ENCODE measurements at regions not wholly inside any gene's neighbourhood (a gene's known extent, or its start where the extent isn't known, plus 50 kb on each side); places are given as distances from the start of the nearest gene placed in this dataset.

DNA sequence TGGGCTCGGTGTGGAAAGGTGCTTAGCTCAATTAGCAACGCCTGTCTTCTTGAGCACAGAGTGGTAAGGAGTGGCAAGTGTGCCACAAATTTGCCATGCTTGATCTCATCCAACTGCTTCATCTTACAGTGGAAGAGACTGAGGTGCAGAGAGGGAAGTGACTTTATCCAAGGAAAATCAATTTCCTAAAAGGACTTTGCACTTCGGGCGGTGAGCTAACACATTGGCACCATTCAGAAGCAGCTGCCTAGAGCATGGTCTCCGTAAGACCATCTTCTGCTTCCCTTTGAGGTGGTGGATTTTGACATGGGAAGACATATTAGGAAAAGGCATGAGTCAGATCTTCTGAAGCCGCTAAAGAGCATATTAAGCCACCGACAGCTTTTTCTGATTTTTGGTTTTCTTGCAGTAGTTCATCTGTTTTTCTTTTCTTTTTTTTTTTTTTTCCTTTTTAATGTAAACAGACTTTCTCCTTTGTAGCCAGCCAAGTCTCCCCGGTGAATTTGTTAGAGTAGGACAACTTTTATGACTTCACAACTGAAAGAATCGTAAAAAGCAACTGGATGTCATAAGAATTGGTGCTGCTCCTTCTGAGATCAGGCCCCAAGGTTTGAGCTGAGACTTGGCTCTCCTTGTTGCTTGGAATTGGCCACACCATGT, 273.2 kb downstream of the CDC5L start:
- 94 to 96% methylated on average over 5 to 9 of the region's 9 CpGs for WGBS, 2 experiments (ENCODE audit: insufficient coverage in 2 of 2)
- no peaks in the 10 kb centered on the region for H3K9me3 ChIP-seq (ENCODE audit: control insufficient read depth, low read length)
- peaks cover 55% of the 10 kb centered on the region for H3K4me1 ChIP-seq (ENCODE audit: control insufficient read depth, insufficient read depth, low read length, poor library complexity, severe bottlenecking)
- no peak overlapping the region for H3K27ac ChIP-seq (ENCODE audit: low read depth, low read length, severe bottlenecking)
- H3K36me3 ChIP-seq (ENCODE audit: control insufficient read depth, insufficient read depth, low read length), result no peaks in the 10 kb centered on the region
- H3K4me3 ChIP-seq (ENCODE audit: extremely low read depth, insufficient read depth, low read length, poor library complexity, severe bottlenecking), result no peak overlapping the region

DNA sequence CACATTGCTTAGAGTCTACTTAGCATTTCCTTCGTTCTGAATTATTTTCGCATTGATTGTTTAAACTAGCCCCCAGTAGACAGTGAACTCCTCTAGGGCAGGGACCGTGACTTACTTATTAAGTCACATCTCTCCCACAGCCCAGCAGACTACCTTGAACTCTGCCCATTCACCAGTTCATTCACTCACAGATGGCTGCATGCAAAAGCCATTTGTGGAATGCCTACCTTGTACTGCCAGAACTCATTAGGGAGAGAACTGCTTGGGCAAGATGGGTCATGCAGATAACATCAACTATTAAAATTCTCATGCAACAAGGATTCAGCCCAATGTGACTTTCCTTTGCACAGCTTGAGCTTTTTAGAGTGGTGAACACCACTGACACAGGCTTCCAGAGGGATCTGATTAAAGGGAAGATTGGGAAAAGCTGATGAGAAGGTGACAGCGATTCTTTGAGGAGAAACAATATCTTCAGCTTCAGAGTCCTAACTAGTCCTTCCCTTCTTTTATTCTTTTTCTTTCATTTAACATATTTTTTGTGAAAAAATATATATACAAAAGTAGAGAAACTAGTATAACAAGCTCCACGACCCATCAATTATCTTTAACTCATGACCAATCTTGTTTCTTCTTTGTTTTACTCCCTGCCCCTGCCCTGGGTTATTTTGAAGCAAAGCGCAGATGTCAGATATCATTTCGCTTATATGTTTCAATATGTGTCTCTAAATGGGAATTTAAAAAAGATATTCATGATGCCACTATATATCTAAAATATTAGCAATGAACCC, 273.9 kb downstream of the CDC5L start:
- Histone ChIP-seq H3K4me1 (ENCODE audit: control insufficient read depth, insufficient read depth, low read length, poor library complexity, severe bottlenecking) (peaks cover 61% of the 10 kb centered on the region), H3K36me3 (ENCODE audit: control insufficient read depth, insufficient read depth, low read length) (no peaks in the 10 kb centered on the region), H3K27ac (ENCODE audit: low read depth, low read length, severe bottlenecking) (no peak overlapping the region), H3K9me3 (ENCODE audit: control insufficient read depth, low read length) (no peaks in the 10 kb centered on the region), H3K4me3 (ENCODE audit: extremely low read depth, insufficient read depth, low read length, poor library complexity, severe bottlenecking) (no peak overlapping the region)
- 87 to 94% methylated on average over 2 to 3 of the region's 7 CpGs for WGBS, 2 experiments (ENCODE audit: insufficient coverage in 2 of 2)

DNA sequence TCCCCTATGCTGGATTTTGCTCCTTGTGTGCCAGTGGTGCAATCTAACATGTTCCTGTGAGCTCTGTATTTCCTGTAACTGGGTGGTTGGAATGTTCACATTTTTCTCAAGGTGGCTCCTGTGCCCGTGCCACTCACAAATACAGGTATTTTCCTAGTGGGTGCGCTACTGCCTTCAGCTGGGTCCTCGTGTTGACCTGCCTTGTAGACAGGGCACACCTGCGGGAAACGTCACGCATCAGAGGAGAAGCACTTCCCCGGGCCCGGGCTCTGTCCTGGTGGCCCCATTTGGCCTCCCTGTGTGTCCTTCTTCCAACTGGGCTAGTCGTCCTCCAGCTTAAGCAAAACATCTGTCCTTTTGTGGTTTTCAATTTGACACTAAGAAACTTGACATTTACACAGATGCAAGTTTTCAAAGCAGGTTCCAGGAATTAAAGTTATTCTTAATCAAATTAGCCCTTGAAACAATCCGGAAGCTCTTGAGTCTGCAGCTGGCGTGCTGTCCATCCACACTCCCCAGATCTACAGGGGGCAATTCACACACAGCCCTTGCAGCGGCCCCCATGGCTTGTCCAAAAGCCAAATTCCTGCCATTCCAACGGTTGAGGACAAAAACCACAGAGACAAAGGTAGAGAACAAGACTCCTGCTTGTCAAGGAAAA, 275.1 kb downstream of the CDC5L start:
- H3K4me3 ChIP-seq (ENCODE audit: extremely low read depth, insufficient read depth, low read length, poor library complexity, severe bottlenecking), result no peak overlapping the region
- peaks cover 69% of the 10 kb centered on the region for H3K4me1 ChIP-seq (ENCODE audit: control insufficient read depth, insufficient read depth, low read length, poor library complexity, severe bottlenecking)
- 27 to 29% methylated on average over 12 to 13 of the region's 13 CpGs for WGBS, 2 experiments (ENCODE audit: insufficient coverage in 2 of 2)
- H3K36me3 ChIP-seq (ENCODE audit: control insufficient read depth, insufficient read depth, low read length), result no peaks in the 10 kb centered on the region
- peak overlapping the region; percentile 52 for H3K27ac ChIP-seq (ENCODE audit: low read depth, low read length, severe bottlenecking)
- no peaks in the 10 kb centered on the region for H3K9me3 ChIP-seq (ENCODE audit: control insufficient read depth, low read length)

DNA sequence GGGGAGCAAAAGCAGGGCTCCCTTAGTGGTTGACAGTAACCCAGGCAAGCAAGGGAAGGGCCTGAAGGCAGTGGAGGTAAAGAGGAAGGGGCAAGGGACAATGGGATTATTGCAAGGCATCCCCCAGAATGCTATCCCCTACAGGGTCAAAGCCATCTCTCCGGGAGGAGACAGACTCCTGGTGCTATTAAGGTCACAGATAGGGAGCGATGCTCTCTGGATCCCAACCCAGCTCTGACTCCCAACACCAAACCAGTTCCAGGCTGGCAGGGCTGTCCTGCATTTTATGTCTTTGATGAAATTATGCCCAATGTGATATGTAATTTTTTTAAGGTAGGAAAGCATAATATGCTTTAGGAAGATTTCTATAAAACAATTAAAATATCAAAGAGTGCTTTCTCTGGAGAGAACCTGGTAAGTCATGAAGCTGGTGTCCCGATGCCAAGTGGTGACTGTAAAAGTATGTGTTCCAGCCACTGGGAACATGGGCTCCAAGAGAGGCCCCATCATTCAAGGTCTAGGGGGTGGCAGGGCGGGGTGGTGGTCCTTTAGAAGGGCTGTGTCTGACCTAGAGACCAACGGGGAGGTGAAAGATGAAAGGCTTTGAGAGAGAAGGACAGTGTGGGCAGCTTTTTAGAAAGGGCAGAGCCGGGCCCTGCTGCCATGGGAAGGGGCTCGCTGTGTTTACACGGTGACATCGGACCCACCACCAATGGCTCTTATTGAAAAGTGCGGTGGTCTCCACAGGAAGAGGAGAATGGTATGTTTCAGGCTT, 276.5 kb downstream of the CDC5L start:
- no peaks in the 10 kb centered on the region for H3K9me3 ChIP-seq (ENCODE audit: control insufficient read depth, low read length)
- H3K4me1 ChIP-seq (ENCODE audit: control insufficient read depth, insufficient read depth, low read length, poor library complexity, severe bottlenecking), result peaks cover 79% of the 10 kb centered on the region
- WGBS, 2 experiments (ENCODE audit: insufficient coverage in 2 of 2), result 64 to 79% methylated on average over 4 to 5 of the region's 10 CpGs
- peak overlapping the region; percentile 26 for H3K27ac ChIP-seq (ENCODE audit: low read depth, low read length, severe bottlenecking)
- no peaks in the 10 kb centered on the region for H3K36me3 ChIP-seq (ENCODE audit: control insufficient read depth, insufficient read depth, low read length)
- no peak overlapping the region for H3K4me3 ChIP-seq (ENCODE audit: extremely low read depth, insufficient read depth, low read length, poor library complexity, severe bottlenecking)

DNA sequence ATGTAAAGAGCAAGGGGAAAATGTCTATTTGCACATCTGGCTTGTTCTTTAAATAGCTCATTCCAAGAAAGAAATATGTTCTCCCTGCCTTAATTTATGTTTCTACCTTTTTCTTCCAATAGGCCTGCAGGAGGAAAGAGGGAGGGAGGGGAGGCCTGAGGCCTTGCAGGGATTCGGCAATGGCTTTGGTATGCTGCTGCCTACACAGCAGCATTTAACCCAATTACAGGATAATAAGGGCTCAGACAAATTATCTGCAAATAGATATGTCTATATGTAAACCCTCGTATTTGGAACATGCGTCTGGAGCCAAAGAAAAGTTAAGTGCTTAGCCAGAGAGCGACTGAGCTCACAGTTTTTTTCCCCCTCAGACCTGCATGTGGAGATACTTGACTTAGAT, 277.2 kb downstream of the CDC5L start:
- Histone ChIP-seq H3K4me3 (ENCODE audit: extremely low read depth, insufficient read depth, low read length, poor library complexity, severe bottlenecking) (no peak overlapping the region), H3K4me1 (ENCODE audit: control insufficient read depth, insufficient read depth, low read length, poor library complexity, severe bottlenecking) (peaks cover 79% of the 10 kb centered on the region), H3K9me3 (ENCODE audit: control insufficient read depth, low read length) (no peaks in the 10 kb centered on the region), H3K27ac (ENCODE audit: low read depth, low read length, severe bottlenecking) (peak overlapping the region; percentile 67), H3K36me3 (ENCODE audit: control insufficient read depth, insufficient read depth, low read length) (no peaks in the 10 kb centered on the region)
- WGBS, 2 experiments (ENCODE audit: insufficient coverage in 2 of 2), result 90 to 91% methylated on average over 2 to 3 of the region's 4 CpGs

DNA sequence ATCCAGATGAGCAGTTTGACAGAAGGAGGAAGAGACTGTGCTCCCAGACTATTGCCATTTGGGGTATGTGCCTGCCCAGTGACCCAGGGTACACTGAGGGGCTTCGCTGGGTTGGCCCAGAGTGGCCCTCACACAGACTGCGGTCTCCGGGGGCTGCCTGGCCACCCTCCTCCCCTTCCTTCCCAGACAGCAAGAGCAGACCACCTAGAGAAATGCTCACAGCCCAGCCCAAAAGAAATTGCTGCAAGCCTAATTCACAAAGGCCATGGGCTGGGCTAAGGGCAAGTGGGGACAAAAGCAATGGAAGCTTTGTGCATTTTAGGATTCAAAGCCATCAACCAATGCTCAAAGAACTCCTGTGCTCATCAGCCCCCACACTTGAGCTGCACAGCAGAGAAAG, 277.6 kb downstream of the CDC5L start:
- Histone ChIP-seq H3K36me3 (ENCODE audit: control insufficient read depth, insufficient read depth, low read length) (no peaks in the 10 kb centered on the region), H3K4me1 (ENCODE audit: control insufficient read depth, insufficient read depth, low read length, poor library complexity, severe bottlenecking) (peaks cover 75% of the 10 kb centered on the region), H3K4me3 (ENCODE audit: extremely low read depth, insufficient read depth, low read length, poor library complexity, severe bottlenecking) (no peak overlapping the region), H3K9me3 (ENCODE audit: control insufficient read depth, low read length) (no peaks in the 10 kb centered on the region), H3K27ac (ENCODE audit: low read depth, low read length, severe bottlenecking) (peak overlapping the region; percentile 67)
- WGBS, 2 experiments (ENCODE audit: insufficient coverage in 2 of 2), result 76% methylated on average over 3 of the region's 3 CpGs; no CpG with 5 or more reads in 1 of the 2 experiments

DNA sequence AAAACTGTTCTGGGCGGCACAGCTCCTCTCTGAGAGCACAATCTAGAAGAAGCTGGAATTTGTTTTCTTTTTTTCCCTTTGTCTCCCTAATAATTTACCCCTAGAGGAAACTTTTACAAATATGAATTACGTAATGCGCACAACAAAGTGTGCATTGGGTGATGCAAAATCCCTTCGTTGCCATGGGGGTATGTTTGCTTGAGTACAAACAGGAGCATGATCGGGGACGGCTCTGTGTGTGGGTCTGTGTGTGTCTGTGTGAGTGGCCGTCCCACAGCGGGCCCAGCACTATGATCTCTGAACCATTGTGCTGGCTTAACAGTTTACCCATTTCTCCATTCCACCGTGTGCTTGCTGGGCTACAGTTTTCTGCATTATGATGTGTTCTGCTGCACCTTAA, 278.2 kb downstream of the CDC5L start:
- H3K36me3 ChIP-seq (ENCODE audit: control insufficient read depth, insufficient read depth, low read length), result no peaks in the 10 kb centered on the region
- no peak overlapping the region for H3K4me3 ChIP-seq (ENCODE audit: extremely low read depth, insufficient read depth, low read length, poor library complexity, severe bottlenecking)
- H3K27ac ChIP-seq (ENCODE audit: low read depth, low read length, severe bottlenecking), result no peak overlapping the region
- H3K4me1 ChIP-seq (ENCODE audit: control insufficient read depth, insufficient read depth, low read length, poor library complexity, severe bottlenecking), result peaks cover 71% of the 10 kb centered on the region
- H3K9me3 ChIP-seq (ENCODE audit: control insufficient read depth, low read length), result no peaks in the 10 kb centered on the region
- WGBS, 2 experiments (ENCODE audit: insufficient coverage in 2 of 2), result 96% methylated on average over 6 to 7 of the region's 9 CpGs

DNA sequence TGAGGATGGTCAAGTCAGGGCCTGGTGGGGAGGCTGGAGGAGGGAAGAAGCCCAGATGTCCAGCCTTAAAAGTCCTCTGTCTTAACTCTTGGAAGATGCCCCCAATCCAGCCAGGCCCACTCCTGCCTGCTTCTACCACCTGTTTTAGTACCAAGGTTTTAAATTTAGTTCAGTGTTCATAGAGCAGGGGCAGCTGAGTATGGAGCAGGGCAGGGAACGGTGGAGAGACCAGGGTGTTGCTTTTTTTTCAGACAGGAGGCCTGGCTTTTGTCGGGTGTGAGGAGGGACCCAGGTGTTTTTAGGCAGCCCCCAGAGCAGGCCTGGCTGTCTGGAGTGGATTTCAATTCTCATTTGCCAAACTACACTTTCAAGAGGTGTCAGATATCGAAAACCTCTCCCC, 278.8 kb downstream of the CDC5L start:
- Histone ChIP-seq H3K9me3 (ENCODE audit: control insufficient read depth, low read length) (no peaks in the 10 kb centered on the region), H3K27ac (ENCODE audit: low read depth, low read length, severe bottlenecking) (peak overlapping the region; percentile 88), H3K4me1 (ENCODE audit: control insufficient read depth, insufficient read depth, low read length, poor library complexity, severe bottlenecking) (peaks cover 64% of the 10 kb centered on the region), H3K36me3 (ENCODE audit: control insufficient read depth, insufficient read depth, low read length) (no peaks in the 10 kb centered on the region), H3K4me3 (ENCODE audit: extremely low read depth, insufficient read depth, low read length, poor library complexity, severe bottlenecking) (no peak overlapping the region)
- WGBS, 2 experiments (ENCODE audit: insufficient coverage in 2 of 2), result 80 to 85% methylated on average over 1 to 2 of the region's 3 CpGs

DNA sequence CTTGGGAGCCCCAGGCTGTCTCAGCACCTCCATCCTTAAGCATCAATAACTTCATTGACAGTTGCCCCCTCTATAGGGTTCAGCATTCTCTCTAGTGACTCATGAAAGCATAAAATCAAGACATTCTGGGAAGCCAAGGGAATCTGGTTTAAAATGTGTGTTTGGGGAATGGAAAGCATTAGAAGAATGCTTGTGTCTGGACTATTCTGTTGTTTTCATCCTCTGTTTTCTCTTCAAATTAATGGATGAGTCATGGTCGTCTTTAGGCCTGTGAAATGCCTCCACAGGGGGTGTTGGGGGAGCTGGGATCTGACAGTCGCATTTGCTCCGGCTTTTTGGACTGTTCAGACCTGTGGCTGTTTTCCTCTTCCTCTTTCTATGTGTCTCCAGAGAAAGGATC, 279.7 kb downstream of the CDC5L start:
- H3K4me1 ChIP-seq (ENCODE audit: control insufficient read depth, insufficient read depth, low read length, poor library complexity, severe bottlenecking), result peaks cover 57% of the 10 kb centered on the region
- no peaks in the 10 kb centered on the region for H3K9me3 ChIP-seq (ENCODE audit: control insufficient read depth, low read length)
- no peaks in the 10 kb centered on the region for H3K36me3 ChIP-seq (ENCODE audit: control insufficient read depth, insufficient read depth, low read length)
- H3K4me3 ChIP-seq (ENCODE audit: extremely low read depth, insufficient read depth, low read length, poor library complexity, severe bottlenecking), result no peak overlapping the region
- 0 to 11% methylated on average over 1 to 3 of the region's 3 CpGs for WGBS, 2 experiments (ENCODE audit: insufficient coverage in 2 of 2)
- H3K27ac ChIP-seq (ENCODE audit: low read depth, low read length, severe bottlenecking), result peak overlapping the region; percentile 94

DNA sequence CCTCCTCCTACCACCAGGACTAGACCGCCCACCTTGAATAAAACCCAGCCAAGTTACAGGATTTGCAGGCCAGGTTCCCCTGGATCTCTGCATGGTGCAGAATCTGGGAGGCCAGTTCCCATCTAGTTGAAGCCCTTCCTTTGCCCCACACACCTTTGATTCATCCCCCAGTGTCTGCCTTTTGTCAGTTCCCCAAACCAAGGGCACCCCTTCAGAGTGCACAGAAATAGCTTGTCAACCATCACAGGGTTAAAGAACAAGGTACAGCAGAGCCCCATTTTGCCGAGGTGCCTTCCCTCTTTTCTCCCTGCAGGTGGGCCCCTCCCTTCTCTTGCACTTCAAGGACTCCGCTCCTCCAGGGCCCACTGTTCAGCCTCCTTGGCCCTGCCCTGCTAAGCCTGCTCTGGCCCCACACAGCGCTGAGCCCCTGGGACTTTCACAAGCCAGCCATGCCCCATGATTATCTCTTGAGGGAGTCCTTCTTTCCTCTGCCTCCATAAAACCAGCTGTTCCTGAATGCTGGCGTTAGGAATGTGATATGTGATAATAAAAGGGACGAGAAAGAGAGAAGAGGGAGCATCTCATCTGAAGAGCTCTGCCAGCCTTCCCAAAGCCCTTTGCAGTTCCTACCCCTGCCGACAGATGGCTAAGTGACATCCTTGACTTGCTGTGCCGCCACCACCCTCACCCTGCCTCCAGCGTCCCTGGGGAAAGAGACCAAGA, 280.3 kb downstream of the CDC5L start:
- Histone ChIP-seq H3K36me3 (ENCODE audit: control insufficient read depth, insufficient read depth, low read length) (no peaks in the 10 kb centered on the region), H3K4me1 (ENCODE audit: control insufficient read depth, insufficient read depth, low read length, poor library complexity, severe bottlenecking) (peaks cover 52% of the 10 kb centered on the region), H3K4me3 (ENCODE audit: extremely low read depth, insufficient read depth, low read length, poor library complexity, severe bottlenecking) (no peak overlapping the region), H3K27ac (ENCODE audit: low read depth, low read length, severe bottlenecking) (peak overlapping the region; percentile 94), H3K9me3 (ENCODE audit: control insufficient read depth, low read length) (no peaks in the 10 kb centered on the region)
- WGBS, 2 experiments (ENCODE audit: insufficient coverage in 2 of 2), result 24 to 37% methylated on average over 3 to 7 of the region's 9 CpGs
